COLO668 (cell line): ENCODE measurements at regions not wholly inside any gene's neighbourhood (a gene's known extent, or its start where the extent isn't known, plus 50 kb on each side); places are given as distances from the start of the nearest gene placed in this dataset.
"Not testable (repeated sequence)": the region's sequence is repeated elsewhere in the genome, so short reads cannot be mapped to it uniquely, and the experiment has no call there.

Source experiments
- DNase-seq: peaks from one replicate; lab custom pipeline; 2025; ENCODE audit not compliant: unreplicated experiment; lab: John Stamatoyannopoulos, UW

DNA sequence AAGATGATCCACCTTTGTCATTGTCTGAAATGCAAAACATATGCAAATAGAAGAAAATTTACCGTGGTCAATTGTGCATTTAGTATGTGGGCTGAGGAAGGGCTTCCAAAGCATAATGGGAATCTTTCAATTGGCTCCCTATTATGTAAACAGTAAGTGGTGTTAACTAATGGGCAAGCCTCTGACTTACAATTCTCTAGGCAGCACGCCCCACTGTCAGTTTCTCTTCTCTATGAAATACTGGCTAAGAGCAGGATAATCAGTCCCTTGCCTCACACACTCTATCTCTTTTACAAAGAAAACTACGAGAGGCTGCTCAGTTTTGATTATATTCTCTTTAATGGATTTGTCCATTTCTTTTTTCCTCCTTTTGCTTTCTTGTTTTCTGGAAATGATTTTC, 1272.6 kb downstream of the PCDH19 start:
- DNase-seq, result no peak

DNA sequence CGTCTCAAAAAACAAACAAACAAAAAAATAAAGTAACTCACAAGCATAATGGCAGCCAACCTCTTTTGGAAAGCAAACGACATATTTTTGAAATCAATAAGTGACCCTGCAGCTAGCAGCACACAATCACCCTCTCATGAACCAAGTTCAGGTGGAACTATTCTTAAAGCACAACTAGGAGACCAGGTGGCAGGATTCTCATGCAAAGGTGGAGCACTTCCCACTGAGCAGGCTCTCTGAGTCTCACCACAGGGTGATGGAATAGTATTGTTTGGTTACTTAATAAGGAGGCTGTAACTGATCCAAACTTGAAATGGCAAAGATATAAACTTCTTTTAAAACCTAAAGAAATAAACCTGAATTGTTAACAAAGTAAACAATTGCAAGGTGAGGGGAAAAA, 1293.1 kb downstream of the PCDH19 start:
- DNase-seq, result no peak

DNA sequence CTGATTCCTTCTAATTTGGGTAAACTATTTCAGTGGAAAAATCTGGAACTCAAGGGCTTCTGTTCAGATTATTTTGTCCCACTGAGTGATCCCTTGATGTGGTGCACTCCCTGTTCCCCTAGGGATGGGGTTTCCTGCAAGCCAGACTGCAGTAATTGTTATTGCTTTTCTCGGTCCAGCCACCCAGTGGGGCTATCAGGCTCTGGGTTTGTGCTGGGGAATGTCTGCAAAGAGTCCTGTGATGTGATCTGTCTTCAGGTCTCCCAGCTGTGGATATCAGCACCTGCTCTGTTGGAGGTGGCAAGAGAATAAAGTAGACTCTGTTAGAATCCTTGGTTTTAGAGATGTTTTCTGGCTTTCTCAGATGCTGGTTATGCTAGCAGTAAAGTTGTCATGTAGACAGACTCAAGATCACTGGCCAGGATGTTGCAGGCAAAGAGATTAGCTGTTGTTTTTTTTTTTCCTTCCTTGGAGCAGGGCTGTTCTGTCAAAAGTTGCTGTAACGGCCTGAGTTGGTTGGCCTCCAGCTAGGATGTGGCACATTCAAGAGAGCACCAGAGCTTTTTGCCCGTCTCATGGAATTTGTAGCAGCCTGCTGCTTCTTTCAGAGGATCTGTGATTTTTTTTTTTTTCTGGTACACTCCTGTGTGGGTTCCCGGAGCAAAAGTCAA, 1314.0 kb downstream of the PCDH19 start:
- DNase-seq, result no peak

DNA sequence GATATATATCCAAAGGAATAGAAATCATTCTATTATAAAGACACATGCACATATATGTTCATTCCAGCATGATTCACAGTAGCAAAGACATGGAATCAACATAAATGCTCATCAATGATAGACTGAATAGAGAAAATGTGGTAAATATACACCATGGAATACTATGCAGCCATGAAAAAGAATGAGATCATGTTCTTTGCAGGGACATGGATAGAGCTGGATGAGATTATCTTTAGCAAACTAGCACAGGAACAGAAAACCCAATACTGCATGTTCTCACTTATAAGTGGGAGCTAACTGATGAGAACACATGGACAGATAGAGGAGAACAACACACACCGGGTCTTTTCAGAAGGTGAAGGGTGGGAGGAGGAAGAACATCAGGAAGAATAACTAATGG, 1318.6 kb downstream of the PCDH19 start:
- DNase-seq, result no peak

DNA sequence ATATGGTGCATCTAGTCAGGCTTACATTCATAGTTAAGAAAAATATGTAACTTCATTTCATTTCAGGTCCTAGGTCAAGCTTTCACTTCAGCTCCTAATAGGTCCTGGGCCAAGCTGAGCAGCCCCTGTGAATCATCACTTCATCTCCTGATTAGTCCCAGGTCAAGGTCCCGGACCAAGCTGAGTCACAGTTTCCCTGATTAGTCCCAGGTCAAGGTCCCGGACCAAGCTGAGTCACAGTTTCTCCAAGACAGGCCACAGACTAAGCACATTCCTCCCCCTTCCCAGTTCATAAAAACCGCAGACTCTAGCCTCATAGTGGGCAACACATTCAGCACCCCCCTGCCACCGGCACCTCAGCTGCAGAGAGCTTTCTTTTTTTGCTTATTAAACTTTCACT, 1331.8 kb downstream of the PCDH19 start:
- DNase-seq, result no peak

DNA sequence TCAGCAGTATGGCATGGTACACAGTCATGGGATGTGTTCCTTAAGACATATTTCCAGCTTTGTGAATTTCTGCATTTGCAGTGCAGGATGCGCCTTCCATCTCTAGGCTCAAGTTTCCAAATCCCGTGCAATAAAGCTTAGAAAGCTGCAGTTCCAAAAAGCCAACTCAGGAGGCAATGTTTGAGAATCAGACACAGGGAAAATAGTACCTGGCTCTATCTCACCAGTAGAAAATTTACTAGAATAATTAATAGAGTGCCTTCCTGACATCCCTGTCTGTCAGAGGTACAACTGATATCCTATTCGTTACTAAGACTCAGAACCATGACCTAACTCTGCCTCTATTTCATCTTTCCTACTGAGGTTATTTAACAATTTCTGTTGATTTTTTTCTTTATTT, 1333.0 kb downstream of the PCDH19 start:
- no peak for DNase-seq

DNA sequence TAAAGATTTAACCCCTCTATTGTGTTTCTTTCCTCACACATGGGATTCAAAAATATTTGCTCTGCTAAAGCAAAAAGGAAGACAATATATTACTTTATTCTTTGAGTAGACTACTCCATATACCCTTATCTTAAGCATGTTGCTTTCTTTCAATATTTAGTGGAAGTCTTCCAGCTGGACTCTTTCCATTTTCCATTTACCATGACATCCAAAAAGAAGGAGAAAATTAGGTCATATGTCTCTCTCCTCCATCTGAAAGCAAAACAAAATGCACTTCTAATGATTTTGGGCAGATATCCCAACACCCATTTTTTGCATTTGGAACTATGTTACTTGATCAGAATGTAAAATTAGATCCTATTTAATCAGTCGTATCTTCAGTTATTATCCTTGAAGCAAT, 1336.5 kb downstream of the PCDH19 start:
- DNase-seq, result no peak

DNA sequence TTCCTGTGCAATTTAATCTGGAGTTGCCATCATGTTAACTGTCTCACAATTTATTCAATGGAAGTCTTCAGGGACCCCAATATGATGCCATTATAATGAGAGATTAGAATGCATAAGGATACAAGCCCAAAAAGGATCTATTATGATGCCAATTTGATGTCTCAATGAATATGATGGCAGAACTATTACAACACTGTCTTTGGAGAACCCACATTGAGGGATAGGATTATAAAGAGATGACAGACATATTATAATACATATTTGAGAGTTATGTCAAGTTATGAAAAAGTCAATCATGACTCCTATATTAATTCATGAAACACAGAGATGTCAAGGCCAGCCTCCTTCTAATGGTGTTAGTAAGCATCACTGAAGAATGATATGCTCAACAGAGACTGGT, 1358.4 kb downstream of the PCDH19 start:
- no peak for DNase-seq

DNA sequence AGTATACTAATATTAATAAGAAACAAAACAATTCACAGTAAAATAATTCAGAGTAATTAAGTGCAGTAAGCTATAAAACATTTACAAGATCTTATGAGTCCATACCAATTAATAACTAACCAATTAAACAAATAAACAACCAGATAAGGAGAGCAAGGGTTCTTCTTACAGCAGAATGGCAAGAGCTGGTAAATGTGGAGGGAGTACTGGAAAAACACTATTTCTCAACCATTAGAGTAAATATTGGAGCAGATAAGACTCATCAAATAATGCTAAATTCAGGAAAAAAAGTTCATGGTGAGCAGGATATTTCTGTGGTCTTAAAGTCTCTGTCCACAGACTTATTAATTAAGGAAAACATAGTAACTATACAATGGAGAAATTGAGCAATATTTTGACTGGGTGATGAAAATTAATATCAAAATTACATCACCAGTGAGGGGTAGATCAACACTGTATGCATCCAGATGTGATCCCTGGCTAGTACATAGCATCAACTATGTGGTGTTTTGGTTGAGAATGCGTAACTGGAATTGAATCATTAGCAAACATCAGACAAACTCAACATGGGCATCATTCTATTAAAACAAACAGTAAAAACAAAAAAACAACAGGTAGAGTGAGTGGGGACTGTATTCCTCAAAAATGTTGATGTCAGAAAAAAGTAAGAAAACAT, 1376.7 kb downstream of the PCDH19 start:
- DNase-seq, result no peak

DNA sequence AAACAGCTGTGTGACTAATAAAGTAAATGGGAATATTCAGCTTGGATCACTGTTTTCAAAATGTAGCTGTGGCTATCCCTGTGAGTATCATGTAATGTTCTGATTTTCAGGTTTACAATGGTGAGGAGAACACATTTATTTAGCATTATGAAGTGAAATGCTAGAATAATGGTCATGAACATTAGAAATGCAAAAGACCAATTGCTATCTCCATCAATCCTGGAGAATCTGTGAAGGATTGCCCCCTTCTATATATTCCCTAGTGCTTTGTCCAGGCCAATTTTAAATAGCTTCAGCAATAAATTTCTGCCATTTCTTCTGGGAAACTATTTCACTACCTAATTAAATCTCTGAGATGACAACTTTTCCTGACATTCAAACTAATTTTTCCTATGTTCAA, 1399.1 kb downstream of the PCDH19 start:
- no peak for DNase-seq

DNA sequence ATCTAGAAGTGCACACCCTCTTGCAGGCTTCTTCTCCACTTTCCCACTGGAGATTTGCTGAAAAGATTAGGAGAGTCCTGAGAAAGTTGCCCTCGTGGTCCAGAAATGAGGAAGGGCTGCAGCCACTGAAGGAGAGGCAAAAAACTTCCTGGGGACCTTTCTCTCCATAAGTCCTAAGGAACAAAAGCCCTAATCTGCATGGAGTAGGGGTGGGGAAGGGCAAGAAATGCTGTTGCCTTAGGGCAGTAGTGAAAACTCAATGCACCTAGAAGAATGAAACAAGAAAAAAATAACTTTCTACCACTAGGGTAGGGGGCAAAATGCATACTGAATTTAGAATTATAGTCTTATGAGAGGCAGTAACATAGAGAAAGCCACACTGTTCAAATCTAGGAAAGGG, 1408.8 kb downstream of the PCDH19 start:
- no peak for DNase-seq

DNA sequence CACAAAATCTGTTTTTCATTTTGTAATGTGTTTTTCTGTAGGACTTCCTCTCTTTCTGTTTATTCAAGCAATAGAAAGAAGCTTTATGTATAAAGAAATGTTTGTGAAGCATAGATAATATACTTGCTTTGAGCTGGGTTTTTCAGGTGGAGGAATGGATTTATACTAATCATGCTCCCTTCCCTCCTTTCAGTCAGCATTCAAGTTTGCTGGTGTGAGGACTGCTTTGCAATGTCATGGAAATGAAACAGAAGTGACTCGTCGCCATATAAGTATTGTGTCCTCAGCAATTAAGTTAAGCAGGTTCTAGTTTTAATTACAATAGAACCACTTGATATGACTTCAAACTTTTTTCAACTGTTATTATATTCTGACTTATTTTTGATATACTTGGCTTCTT, 1447.1 kb downstream of the PCDH19 start:
- no peak for DNase-seq

DNA sequence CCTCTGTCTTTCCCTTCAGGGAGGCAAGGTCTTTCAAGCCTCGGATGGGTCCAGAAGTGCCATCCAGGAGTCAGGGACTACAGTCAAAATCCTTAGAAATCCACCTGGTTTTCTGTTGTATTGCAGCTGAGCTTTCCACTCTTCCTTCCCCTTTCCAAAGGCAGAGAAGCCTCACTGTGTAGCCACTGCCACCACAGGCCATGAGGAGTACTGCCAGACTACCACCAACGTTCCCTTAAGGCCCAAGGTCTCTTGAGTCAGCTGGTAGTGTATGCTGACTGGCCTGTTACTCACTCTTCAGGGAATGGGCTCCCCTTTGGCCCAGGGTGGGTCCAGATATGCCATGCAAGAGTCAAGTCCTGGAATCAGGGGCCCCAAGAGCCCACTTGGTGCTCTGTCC, 1454.1 kb downstream of the PCDH19 start:
- DNase-seq, result no peak

DNA sequence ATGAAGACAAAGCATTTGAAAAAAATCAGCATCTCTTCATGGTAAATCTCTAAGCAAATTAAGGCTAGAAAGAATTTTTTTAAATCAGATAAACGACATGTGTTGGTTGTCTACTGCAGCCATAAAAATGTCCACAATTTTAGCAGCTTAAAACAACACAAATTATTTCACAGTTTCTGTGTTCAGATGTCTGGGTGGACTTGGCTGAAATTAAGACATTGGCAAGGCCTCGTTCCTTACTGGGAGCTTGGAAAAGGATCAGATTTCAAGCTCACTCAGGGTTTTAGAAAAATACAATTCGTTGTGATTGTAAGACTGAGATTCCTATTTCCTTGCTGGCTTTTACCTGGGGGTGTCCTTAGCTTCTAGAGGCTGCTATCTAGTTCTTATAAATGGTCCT, 1470.6 kb downstream of the PCDH19 start:
- DNase-seq, result no peak

DNA sequence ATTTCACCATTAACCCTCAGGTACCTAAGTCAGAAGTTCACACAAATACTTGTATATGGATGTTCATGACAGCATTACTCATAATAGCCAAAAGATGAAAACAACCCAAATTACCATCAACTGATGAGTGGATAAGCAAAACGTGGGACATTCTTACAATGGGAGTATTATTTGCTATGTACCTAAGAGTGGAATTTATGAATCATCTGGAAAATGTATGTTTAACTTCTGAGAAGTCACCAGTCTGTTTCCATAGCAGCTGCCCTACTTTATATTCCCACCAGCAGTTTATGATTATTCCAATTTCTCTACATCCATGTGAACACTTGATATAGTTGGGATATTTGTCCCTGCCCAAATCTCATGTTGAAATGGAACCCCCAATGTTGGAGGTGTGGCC, 1478.9 kb downstream of the PCDH19 start:
- no peak for DNase-seq

DNA sequence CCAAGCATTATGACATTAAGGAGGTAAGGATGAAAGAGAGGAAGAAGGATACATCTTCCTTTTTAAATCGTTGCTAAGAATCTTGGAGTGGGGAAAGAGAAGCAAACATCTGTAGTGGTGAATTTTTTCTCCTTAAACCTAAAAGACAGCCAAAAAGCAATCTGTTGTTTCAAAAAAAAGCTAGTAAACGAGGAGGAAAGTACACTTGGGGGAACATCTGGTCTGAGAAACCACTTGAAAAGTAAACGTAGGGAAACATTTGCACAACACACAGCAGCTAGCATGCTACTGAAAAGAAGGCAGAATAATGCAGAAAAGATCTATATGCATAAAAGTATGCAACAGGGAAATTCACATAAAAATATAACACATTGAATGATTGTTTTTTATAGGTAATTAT, 1485.6 kb downstream of the PCDH19 start:
- no peak for DNase-seq

DNA sequence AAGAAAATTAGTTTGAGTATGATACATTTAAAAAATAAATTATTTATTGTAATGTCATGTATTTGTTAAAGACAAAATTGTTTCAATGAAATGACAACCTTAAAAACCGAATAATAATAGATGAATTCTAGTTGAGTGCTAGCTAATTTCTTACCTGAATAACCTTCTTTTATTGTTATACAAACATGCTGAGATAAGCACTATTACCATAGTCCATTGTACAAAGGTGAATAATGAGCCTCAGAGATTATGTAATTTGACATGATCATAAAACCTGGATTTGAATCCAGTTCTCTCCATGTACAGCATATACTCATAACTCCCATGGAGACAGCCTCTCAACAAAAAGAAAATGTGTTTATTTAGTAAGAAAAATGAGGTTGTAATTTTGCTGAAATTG, 1512.9 kb downstream of the PCDH19 start:
- DNase-seq, result no peak

DNA sequence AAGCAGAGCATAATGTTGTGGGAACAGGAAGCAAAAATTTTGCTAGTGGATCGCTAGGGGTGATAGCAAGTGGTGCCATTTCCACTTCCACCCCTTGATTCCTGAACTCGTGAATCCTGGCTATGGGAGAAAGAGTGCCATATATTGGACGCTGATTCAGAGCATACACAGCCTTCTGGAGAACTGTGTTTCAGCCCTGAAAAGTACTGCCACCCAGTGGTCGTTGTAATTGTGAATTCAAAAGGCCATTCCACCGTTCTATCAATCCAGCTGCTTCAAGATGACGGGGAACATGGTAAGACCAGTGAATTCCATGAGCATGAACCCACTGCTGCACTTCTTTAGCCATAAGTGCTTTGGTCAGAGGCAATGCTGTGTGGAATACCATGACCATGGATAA, 1559.4 kb downstream of the PCDH19 start:
- not testable (repeated sequence) for DNase-seq
